ENCODE measurements at regions not wholly inside any gene's neighbourhood (a gene's known extent, or its start where the extent isn't known, plus 50 kb on each side); places are given as distances from the start of the nearest gene placed in this dataset.
"Not testable (repeated sequence)": the region's sequence is repeated elsewhere in the genome, so short reads cannot be mapped to it uniquely, and the experiment has no call there.

- not testable (repeated sequence) for TF ChIP-seq EZH2 (IDR thresholded peaks at IDR 0.05; ENCODE audit: insufficient read depth, low read length); CTCF (IDR thresholded peaks at IDR 0.05; ENCODE audit: insufficient read depth, low read depth, low read length)
Observed at GRCh38 chr6:27788376-27788775, 123.8 kb downstream of the OR2B2 start.

All from astrocyte (in vitro differentiated cells and primary cell).